Muscle of leg (tissue), 3 donors: ENCODE measurements at regions not wholly inside any gene's neighbourhood (a gene's known extent, or its start where the extent isn't known, plus 50 kb on each side); places are given as distances from the start of the nearest gene placed in this dataset.

Experiments
- DNase-seq: peaks from one replicate; pipeline ENCODE4 v3.0.0; 2013
- H3K27ac ChIP-seq: one replicate; pipeline ENCODE4 v1.5.1; 2013; ENCODE audit warnings: mild to moderate bottlenecking, low read length, control low read depth
- H3K27me3 ChIP-seq: one replicate; pipeline ENCODE4 v1.6.1; 2013; ENCODE audit warnings: low read length; ENCODE audit not compliant: control insufficient read depth, insufficient read depth
- H3K36me3 ChIP-seq: one replicate; pipeline ENCODE4 v1.6.1; 2013; ENCODE audit warnings: low read length; ENCODE audit not compliant: control insufficient read depth, insufficient read depth
- H3K4me1 ChIP-seq: one replicate; pipeline ENCODE4 v1.6.1; 2013; ENCODE audit warnings: low read length; ENCODE audit not compliant: control insufficient read depth, insufficient read depth
- H3K4me3 ChIP-seq: one replicate; pipeline ENCODE4 v1.5.1; 2013; ENCODE audit warnings: low read length, control low read depth
- H3K9me3 ChIP-seq: replicated peaks from 2 replicates; pipeline ENCODE4 v1.6.1; 2013; ENCODE audit warnings: low read depth, low read length; ENCODE audit not compliant: control insufficient read depth
- WGBS: methylation state at CpG from one replicate; pipeline ENCODE4 v1.1.5; 2013; ENCODE audit warnings: missing lambda C conversion rate; ENCODE audit not compliant: insufficient coverage; 5-methylcytosine and 5-hydroxymethylcytosine counted together

- Histone ChIP-seq H3K4me1 (no peaks in the 10 kb centered on the region), H3K4me3 (no peak overlapping the region), H3K27ac (no peak overlapping the region), H3K36me3 (no peaks in the 10 kb centered on the region), H3K27me3 (peaks cover 5% of the 10 kb centered on the region), H3K9me3 (no peaks in the 10 kb centered on the region)
- 74% methylated on average over 5 of the region's 12 CpGs for WGBS
- DNase-seq: no peak
Measured at GRCh38 chr10:130843051-130843653, 468.4 kb downstream of the TCERG1L start.

- no peaks in the 10 kb centered on the region for H3K36me3 ChIP-seq
- DNase-seq: no peak
- H3K4me3 ChIP-seq: no peak overlapping the region
- H3K9me3 ChIP-seq: no peaks in the 10 kb centered on the region
- no peak overlapping the region for H3K27ac ChIP-seq
- peaks cover 5% of the 10 kb centered on the region for H3K27me3 ChIP-seq
- 38% methylated on average over 1 of the region's 7 CpGs for WGBS
- no peaks in the 10 kb centered on the region for H3K4me1 ChIP-seq
Measured at GRCh38 chr10:130844310-130844709, 467.2 kb downstream of the TCERG1L start.

GRCh38 chr10:130847170-130847569 lies 464.4 kb downstream of the TCERG1L start:
- no peak overlapping the region for H3K4me3 ChIP-seq
- no peaks in the 10 kb centered on the region for H3K9me3 ChIP-seq
- no peaks in the 10 kb centered on the region for H3K36me3 ChIP-seq
- H3K27ac ChIP-seq: no peak overlapping the region
- no peaks in the 10 kb centered on the region for H3K4me1 ChIP-seq
- H3K27me3 ChIP-seq: peaks cover 5% of the 10 kb centered on the region
- 6% methylated on average over 1 of the region's 1 CpG for WGBS
- no peak for DNase-seq

- Histone ChIP-seq H3K27me3 (peaks cover 2% of the 10 kb centered on the region), H3K4me1 (no peaks in the 10 kb centered on the region), H3K27ac (no peak overlapping the region), H3K36me3 (no peaks in the 10 kb centered on the region), H3K9me3 (peaks cover 3% of the 10 kb centered on the region), H3K4me3 (no peak overlapping the region)
- DNase-seq: no peak
- WGBS: 92% methylated on average over 3 of the region's 3 CpGs
Measured at GRCh38 chr10:130848855-130849254, 462.7 kb downstream of the TCERG1L start.

GRCh38 chr10:130854151-130854550 lies 457.4 kb downstream of the TCERG1L start:
- no CpG with 5 or more reads among the region's 1 CpG for WGBS
- H3K9me3 ChIP-seq: peaks cover 13% of the 10 kb centered on the region
- H3K4me3 ChIP-seq: no peak overlapping the region
- H3K27me3 ChIP-seq: no peaks in the 10 kb centered on the region
- DNase-seq: no peak
- H3K27ac ChIP-seq: no peak overlapping the region
- no peaks in the 10 kb centered on the region for H3K36me3 ChIP-seq
- H3K4me1 ChIP-seq: no peaks in the 10 kb centered on the region

GRCh38 chr10:130857631-130858295 lies 453.8 kb downstream of the TCERG1L start:
- no peak overlapping the region for H3K4me3 ChIP-seq
- 82% methylated on average over 3 of the region's 9 CpGs for WGBS
- no peak for DNase-seq
- no peaks in the 10 kb centered on the region for H3K27me3 ChIP-seq
- no peaks in the 10 kb centered on the region for H3K36me3 ChIP-seq
- no peaks in the 10 kb centered on the region for H3K4me1 ChIP-seq
- peaks cover 10% of the 10 kb centered on the region for H3K9me3 ChIP-seq
- no peak overlapping the region for H3K27ac ChIP-seq

GRCh38 chr10:130858626-130859025 lies 452.9 kb downstream of the TCERG1L start:
- no peak overlapping the region for H3K27ac ChIP-seq
- H3K4me1 ChIP-seq: no peaks in the 10 kb centered on the region
- H3K36me3 ChIP-seq: no peaks in the 10 kb centered on the region
- no peaks in the 10 kb centered on the region for H3K27me3 ChIP-seq
- WGBS: 93% methylated on average over 1 of the region's 2 CpGs
- no peak overlapping the region for H3K4me3 ChIP-seq
- no peak for DNase-seq
- H3K9me3 ChIP-seq: peaks cover 9% of the 10 kb centered on the region

- no peak for DNase-seq
- H3K36me3 ChIP-seq: no peaks in the 10 kb centered on the region
- no peak overlapping the region for H3K27ac ChIP-seq
- WGBS: 71% methylated on average over 1 of the region's 6 CpGs
- H3K9me3 ChIP-seq: peaks cover 9% of the 10 kb centered on the region
- no peak overlapping the region for H3K4me3 ChIP-seq
- peaks cover 3% of the 10 kb centered on the region for H3K27me3 ChIP-seq
- H3K4me1 ChIP-seq: no peaks in the 10 kb centered on the region
Measured at GRCh38 chr10:130859427-130859826, 452.1 kb downstream of the TCERG1L start.

GRCh38 chr10:130862122-130862521 lies 449.4 kb downstream of the TCERG1L start:
- H3K4me1 ChIP-seq: no peaks in the 10 kb centered on the region
- 91% methylated on average over 8 of the region's 10 CpGs for WGBS

GRCh38 chr10:130862626-130863025 lies 448.9 kb downstream of the TCERG1L start:
- H3K4me1 ChIP-seq: no peaks in the 10 kb centered on the region
- no peaks in the 10 kb centered on the region for H3K9me3 ChIP-seq
- H3K36me3 ChIP-seq: no peaks in the 10 kb centered on the region
- 81% methylated on average over 6 of the region's 8 CpGs for WGBS
- no peak overlapping the region for H3K27ac ChIP-seq
- DNase-seq: no peak
- no peak overlapping the region for H3K4me3 ChIP-seq
- peaks cover 6% of the 10 kb centered on the region for H3K27me3 ChIP-seq

More at GRCh38 chr10:130862122-130862521, 449.4 kb downstream of the TCERG1L start:
- no peaks in the 10 kb centered on the region for H3K9me3 ChIP-seq
- no peak overlapping the region for H3K4me3 ChIP-seq
- no peak overlapping the region for H3K27ac ChIP-seq
- DNase-seq: no peak
- H3K27me3 ChIP-seq: peaks cover 6% of the 10 kb centered on the region
- no peaks in the 10 kb centered on the region for H3K36me3 ChIP-seq
